ENCODE measurements at regions not wholly inside any gene's neighbourhood (a gene's known extent, or its start where the extent isn't known, plus 50 kb on each side); places are given as distances from the start of the nearest gene placed in this dataset.
"Not testable (repeated sequence)": the region's sequence is repeated elsewhere in the genome, so short reads cannot be mapped to it uniquely, and the experiment has no call there.

- no peak for DNase-seq (ENCODE audit: low read depth, low spot score)
These were observed 1046.9 kb downstream of the DNAJB9 start for GRCh38 chr7:109616551-109617069.

GRCh38 chr7:109622320-109622719 is 1052.6 kb downstream of the DNAJB9 start:
- DNase-seq (ENCODE audit: low read depth, low spot score): no peak

GRCh38 chr7:109632890-109633289 is 1063.2 kb downstream of the DNAJB9 start:
- DNase-seq (ENCODE audit: low read depth, low spot score): not testable (repeated sequence)

- no peak for DNase-seq (ENCODE audit: low read depth, low spot score)
These were observed 1065.7 kb downstream of the DNAJB9 start for GRCh38 chr7:109635374-109635773.

GRCh38 chr7:109637428-109637990 is 1067.8 kb downstream of the DNAJB9 start:
- DNase-seq (ENCODE audit: low read depth, low spot score): no peak

- no peak for DNase-seq (ENCODE audit: low read depth, low spot score)
These were observed 1068.6 kb downstream of the DNAJB9 start for GRCh38 chr7:109638321-109638720.

GRCh38 chr7:109639561-109639960 is 1069.9 kb downstream of the DNAJB9 start:
- DNase-seq (ENCODE audit: low read depth, low spot score): no peak

- DNase-seq (ENCODE audit: low read depth, low spot score): no peak
These were observed 1071.8 kb downstream of the DNAJB9 start for GRCh38 chr7:109641445-109641844.

- no peak for DNase-seq (ENCODE audit: low read depth, low spot score)
These were observed 1076.5 kb downstream of the DNAJB9 start for GRCh38 chr7:109646124-109646523.

GRCh38 chr7:109646594-109646993 is 1076.9 kb downstream of the DNAJB9 start:
- DNase-seq (ENCODE audit: low read depth, low spot score): not testable (repeated sequence)

GRCh38 chr7:109647263-109647662 is 1077.6 kb downstream of the DNAJB9 start:
- DNase-seq (ENCODE audit: low read depth, low spot score): not testable (repeated sequence)

GRCh38 chr7:109659261-109659660 is 1089.6 kb downstream of the DNAJB9 start:
- DNase-seq (ENCODE audit: low read depth, low spot score): no peak

GRCh38 chr7:109660401-109660800 is 1090.7 kb downstream of the DNAJB9 start:
- no peak for DNase-seq (ENCODE audit: low read depth, low spot score)

GRCh38 chr7:109663806-109664205 is 1094.1 kb downstream of the DNAJB9 start:
- DNase-seq (ENCODE audit: low read depth, low spot score): no peak

GRCh38 chr7:109687269-109687668 is 1117.6 kb downstream of the DNAJB9 start:
- DNase-seq (ENCODE audit: low read depth, low spot score): not testable (repeated sequence)

- not testable (repeated sequence) for DNase-seq (ENCODE audit: low read depth, low spot score)
These were observed 1122.9 kb downstream of the DNAJB9 start for GRCh38 chr7:109692613-109693012.

- no peak for DNase-seq (ENCODE audit: low read depth, low spot score)
These were observed 1124.7 kb downstream of the DNAJB9 start for GRCh38 chr7:109694149-109695071.

GRCh38 chr7:109695419-109695818 is 1125.7 kb downstream of the DNAJB9 start:
- DNase-seq (ENCODE audit: low read depth, low spot score): no peak

GRCh38 chr7:109696723-109697122 is 1127.0 kb downstream of the DNAJB9 start:
- no peak for DNase-seq (ENCODE audit: low read depth, low spot score)

- no peak for DNase-seq (ENCODE audit: low read depth, low spot score)
These were observed 1130.0 kb downstream of the DNAJB9 start for GRCh38 chr7:109699661-109700060.

- no peak for DNase-seq (ENCODE audit: low read depth, low spot score)
These were observed 1143.7 kb downstream of the DNAJB9 start for GRCh38 chr7:109713366-109713765.

- DNase-seq (ENCODE audit: low read depth, low spot score): not testable (repeated sequence)
These were observed 1149.7 kb downstream of the DNAJB9 start for GRCh38 chr7:109719359-109719758.

GRCh38 chr7:109734601-109735000 is 1164.9 kb downstream of the DNAJB9 start:
- DNase-seq (ENCODE audit: low read depth, low spot score): no peak

Measured in brain pericyte (primary cell).